ENCODE measurements at regions not wholly inside any gene's neighbourhood (a gene's known extent, or its start where the extent isn't known, plus 50 kb on each side); places are given as distances from the start of the nearest gene placed in this dataset.
A peak's percentile ranks its signal among the peaks of the same experiment; 100 is the strongest.

DNA sequence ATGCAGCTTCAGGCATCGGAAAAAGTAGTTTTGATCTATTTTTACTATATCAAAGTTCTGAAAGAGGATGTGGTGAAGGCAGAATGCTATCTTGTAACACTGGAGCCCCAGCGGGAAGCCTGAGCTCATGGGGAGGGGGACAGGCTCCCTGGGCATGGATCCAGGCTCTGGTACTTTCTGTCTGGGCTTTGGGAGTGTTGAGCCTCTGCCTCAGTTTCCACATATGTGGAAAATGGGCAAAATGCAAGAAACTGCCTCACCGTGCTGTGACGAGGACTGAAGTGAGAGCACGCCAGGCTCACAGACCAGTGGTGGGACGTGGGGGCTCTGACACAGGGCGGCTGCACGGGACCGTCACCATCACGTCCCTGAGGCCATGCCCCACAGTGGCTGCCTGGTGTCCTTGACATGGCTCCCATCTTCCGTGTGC lies 182.9 kb upstream of the SHH start:
- Histone ChIP-seq H3K9me3 (ENCODE audit: control insufficient read depth in 4 of 4, low read length in 3 of 4) (no peaks in the 10 kb centered on the region), H3K9ac (ENCODE audit: low read depth in 1 of 2, low read length in 2 of 2) (no peak overlapping the region), H3K4me1 (ENCODE audit: control insufficient read depth in 4 of 4, insufficient read depth in 4 of 4, low read length in 3 of 4) (no peaks in the 10 kb centered on the region), H3K27ac (ENCODE audit: low read depth in 1 of 2, low read length in 2 of 2) (no peak overlapping the region), H3K27me3 (ENCODE audit: control insufficient read depth in 4 of 4, insufficient read depth in 4 of 4, low read length in 3 of 4) (no peaks in the 10 kb centered on the region), H3K4me3 (ENCODE audit: low read depth in 1 of 3, low read length in 3 of 3) (no peak overlapping the region), H3K36me3 (ENCODE audit: control insufficient read depth in 4 of 4, insufficient read depth in 3 of 4, low read depth in 1 of 4, low read length in 3 of 4) (no peaks in the 10 kb centered on the region)
- 79% methylated on average over 11 of the region's 11 CpGs for WGBS
- no peak for TF ChIP-seq NR2F2 (IDR thresholded peaks at IDR 0.05)
- no peak for TF ChIP-seq FOXA1 (IDR thresholded peaks at IDR 0.05)
- no peak for TF ChIP-seq GABPA (IDR thresholded peaks at IDR 0.05 in 1 of 2, conservative IDR thresholded peaks at IDR 0.05 in 1 of 2)
- TF ChIP-seq EGR1 (IDR thresholded peaks at IDR 0.05; ENCODE audit: low read depth in 2 of 2): no peak
- no peak for TF ChIP-seq RAD21 (IDR thresholded peaks at IDR 0.05)
- no peak for TF ChIP-seq TAF1 (conservative IDR thresholded peaks at IDR 0.05)
- TF ChIP-seq, protein P1, sequence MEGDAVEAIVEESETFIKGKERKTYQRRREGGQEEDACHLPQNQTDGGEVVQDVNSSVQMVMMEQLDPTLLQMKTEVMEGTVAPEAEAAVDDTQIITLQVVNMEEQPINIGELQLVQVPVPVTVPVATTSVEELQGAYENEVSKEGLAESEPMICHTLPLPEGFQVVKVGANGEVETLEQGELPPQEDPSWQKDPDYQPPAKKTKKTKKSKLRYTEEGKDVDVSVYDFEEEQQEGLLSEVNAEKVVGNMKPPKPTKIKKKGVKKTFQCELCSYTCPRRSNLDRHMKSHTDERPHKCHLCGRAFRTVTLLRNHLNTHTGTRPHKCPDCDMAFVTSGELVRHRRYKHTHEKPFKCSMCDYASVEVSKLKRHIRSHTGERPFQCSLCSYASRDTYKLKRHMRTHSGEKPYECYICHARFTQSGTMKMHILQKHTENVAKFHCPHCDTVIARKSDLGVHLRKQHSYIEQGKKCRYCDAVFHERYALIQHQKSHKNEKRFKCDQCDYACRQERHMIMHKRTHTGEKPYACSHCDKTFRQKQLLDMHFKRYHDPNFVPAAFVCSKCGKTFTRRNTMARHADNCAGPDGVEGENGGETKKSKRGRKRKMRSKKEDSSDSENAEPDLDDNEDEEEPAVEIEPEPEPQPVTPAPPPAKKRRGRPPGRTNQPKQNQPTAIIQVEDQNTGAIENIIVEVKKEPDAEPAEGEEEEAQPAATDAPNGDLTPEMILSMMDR (IDR thresholded peaks at IDR 0.05; ENCODE audit: low read depth, low read length, missing input control): no peak
- TF ChIP-seq, protein P2, sequence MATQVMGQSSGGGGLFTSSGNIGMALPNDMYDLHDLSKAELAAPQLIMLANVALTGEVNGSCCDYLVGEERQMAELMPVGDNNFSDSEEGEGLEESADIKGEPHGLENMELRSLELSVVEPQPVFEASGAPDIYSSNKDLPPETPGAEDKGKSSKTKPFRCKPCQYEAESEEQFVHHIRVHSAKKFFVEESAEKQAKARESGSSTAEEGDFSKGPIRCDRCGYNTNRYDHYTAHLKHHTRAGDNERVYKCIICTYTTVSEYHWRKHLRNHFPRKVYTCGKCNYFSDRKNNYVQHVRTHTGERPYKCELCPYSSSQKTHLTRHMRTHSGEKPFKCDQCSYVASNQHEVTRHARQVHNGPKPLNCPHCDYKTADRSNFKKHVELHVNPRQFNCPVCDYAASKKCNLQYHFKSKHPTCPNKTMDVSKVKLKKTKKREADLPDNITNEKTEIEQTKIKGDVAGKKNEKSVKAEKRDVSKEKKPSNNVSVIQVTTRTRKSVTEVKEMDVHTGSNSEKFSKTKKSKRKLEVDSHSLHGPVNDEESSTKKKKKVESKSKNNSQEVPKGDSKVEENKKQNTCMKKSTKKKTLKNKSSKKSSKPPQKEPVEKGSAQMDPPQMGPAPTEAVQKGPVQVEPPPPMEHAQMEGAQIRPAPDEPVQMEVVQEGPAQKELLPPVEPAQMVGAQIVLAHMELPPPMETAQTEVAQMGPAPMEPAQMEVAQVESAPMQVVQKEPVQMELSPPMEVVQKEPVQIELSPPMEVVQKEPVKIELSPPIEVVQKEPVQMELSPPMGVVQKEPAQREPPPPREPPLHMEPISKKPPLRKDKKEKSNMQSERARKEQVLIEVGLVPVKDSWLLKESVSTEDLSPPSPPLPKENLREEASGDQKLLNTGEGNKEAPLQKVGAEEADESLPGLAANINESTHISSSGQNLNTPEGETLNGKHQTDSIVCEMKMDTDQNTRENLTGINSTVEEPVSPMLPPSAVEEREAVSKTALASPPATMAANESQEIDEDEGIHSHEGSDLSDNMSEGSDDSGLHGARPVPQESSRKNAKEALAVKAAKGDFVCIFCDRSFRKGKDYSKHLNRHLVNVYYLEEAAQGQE (IDR thresholded peaks at IDR 0.05): no peak
- DNase-seq (ENCODE audit: low spot score): peak; percentile 23

DNA sequence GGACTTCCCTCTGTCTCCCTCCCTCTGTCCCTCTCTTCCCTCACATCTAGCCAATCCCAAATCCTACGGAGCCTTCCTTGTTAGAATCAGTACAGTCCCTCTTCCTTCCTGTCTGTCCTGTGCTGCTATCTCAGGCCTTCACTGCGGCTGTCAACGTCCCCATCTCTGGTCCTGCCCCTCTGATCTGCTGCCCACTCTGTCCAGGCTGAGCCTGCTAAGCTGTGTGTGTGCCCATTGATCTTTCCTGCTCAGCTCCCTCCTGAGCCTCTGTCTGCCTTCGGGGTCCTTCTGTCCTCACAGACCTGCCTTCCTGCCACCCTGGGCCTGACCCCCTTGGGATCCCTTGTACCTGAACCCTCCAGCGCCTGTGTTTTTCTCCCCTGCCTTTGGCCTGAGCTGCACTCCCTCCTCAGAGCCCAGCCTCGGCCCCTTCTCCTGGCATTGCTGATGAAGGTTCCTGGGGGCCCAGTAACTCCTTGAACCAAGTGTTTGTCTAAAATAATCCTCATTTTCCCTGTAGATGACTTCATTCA lies 182.1 kb upstream of the SHH start:
- no peaks in the 10 kb centered on the region for H3K9me3 ChIP-seq (ENCODE audit: control insufficient read depth in 4 of 4, low read length in 3 of 4)
- no peak overlapping the region for H3K4me3 ChIP-seq (ENCODE audit: low read depth in 1 of 3, low read length in 3 of 3)
- H3K27ac ChIP-seq (ENCODE audit: low read depth in 1 of 2, low read length in 2 of 2): no peak overlapping the region
- TF ChIP-seq, protein P3, sequence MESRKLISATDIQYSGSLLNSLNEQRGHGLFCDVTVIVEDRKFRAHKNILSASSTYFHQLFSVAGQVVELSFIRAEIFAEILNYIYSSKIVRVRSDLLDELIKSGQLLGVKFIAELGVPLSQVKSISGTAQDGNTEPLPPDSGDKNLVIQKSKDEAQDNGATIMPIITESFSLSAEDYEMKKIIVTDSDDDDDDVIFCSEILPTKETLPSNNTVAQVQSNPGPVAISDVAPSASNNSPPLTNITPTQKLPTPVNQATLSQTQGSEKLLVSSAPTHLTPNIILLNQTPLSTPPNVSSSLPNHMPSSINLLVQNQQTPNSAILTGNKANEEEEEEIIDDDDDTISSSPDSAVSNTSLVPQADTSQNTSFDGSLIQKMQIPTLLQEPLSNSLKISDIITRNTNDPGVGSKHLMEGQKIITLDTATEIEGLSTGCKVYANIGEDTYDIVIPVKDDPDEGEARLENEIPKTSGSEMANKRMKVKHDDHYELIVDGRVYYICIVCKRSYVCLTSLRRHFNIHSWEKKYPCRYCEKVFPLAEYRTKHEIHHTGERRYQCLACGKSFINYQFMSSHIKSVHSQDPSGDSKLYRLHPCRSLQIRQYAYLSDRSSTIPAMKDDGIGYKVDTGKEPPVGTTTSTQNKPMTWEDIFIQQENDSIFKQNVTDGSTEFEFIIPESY (IDR thresholded peaks at IDR 0.05): no peak
- TF ChIP-seq RAD21 (IDR thresholded peaks at IDR 0.05) (no peak), YY1 (IDR thresholded peaks at IDR 0.05) (no peak), JUND (IDR thresholded peaks at IDR 0.05) (no peak), NR2F2 (IDR thresholded peaks at IDR 0.05) (no peak), SP1 (IDR thresholded peaks at IDR 0.05) (no peak), HNF4G (IDR thresholded peaks at IDR 0.05) (no peak), GABPA (IDR thresholded peaks at IDR 0.05 in 1 of 2, conservative IDR thresholded peaks at IDR 0.05 in 1 of 2) (no peak), HNF4A (conservative IDR thresholded peaks at IDR 0.05) (no peak), EGR1 (IDR thresholded peaks at IDR 0.05; ENCODE audit: low read depth in 2 of 2) (no peak), FOXA2 (IDR thresholded peaks at IDR 0.05) (no peak), FOXA1 (IDR thresholded peaks at IDR 0.05) (no peak), RXRA (IDR thresholded peaks at IDR 0.05) (no peak), TAF1 (conservative IDR thresholded peaks at IDR 0.05) (no peak)
- TF ChIP-seq, protein P4, sequence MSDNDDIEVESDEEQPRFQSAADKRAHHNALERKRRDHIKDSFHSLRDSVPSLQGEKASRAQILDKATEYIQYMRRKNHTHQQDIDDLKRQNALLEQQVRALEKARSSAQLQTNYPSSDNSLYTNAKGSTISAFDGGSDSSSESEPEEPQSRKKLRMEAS (IDR thresholded peaks at IDR 0.05): no peak
- TF ChIP-seq, protein P2 (IDR thresholded peaks at IDR 0.05): no peak
- TF ChIP-seq, protein P5, sequence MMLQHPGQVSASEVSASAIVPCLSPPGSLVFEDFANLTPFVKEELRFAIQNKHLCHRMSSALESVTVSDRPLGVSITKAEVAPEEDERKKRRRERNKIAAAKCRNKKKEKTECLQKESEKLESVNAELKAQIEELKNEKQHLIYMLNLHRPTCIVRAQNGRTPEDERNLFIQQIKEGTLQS (IDR thresholded peaks at IDR 0.05): no peak
- TF ChIP-seq, protein P1 (IDR thresholded peaks at IDR 0.05; ENCODE audit: low read depth, low read length, missing input control): no peak
- H3K27me3 ChIP-seq (ENCODE audit: control insufficient read depth in 4 of 4, insufficient read depth in 4 of 4, low read length in 3 of 4): no peaks in the 10 kb centered on the region
- H3K9ac ChIP-seq (ENCODE audit: low read depth in 1 of 2, low read length in 2 of 2): no peak overlapping the region
- no peaks in the 10 kb centered on the region for H3K4me1 ChIP-seq (ENCODE audit: control insufficient read depth in 4 of 4, insufficient read depth in 4 of 4, low read length in 3 of 4)
- WGBS: 73% methylated on average over 6 of the region's 6 CpGs
- peak; percentile 22 for DNase-seq (ENCODE audit: low spot score)
- H3K36me3 ChIP-seq (ENCODE audit: control insufficient read depth in 4 of 4, insufficient read depth in 3 of 4, low read depth in 1 of 4, low read length in 3 of 4): no peaks in the 10 kb centered on the region
